Hepatocyte (in vitro differentiated cells): ENCODE measurements at regions not wholly inside any gene's neighbourhood (a gene's known extent, or its start where the extent isn't known, plus 50 kb on each side); places are given as distances from the start of the nearest gene placed in this dataset.

Experiments used
- DNase-seq: peaks from one replicate; pipeline ENCODE4 v3.0.0-alpha.2; 2016; ENCODE audit warnings: low spot score
- H2AFZ ChIP-seq: fragments of 200-600 bp; sonication (generic); 2 replicates; pipeline ENCODE4 v1.6.0; 2016; ENCODE audit warnings: antibody characterized with exemption, mild to moderate bottlenecking
- H3K27ac ChIP-seq: fragments of 200-600 bp; sonication (generic); 2 replicates; pipeline ENCODE4 v1.5.1; 2016; ENCODE audit warnings: mild to moderate bottlenecking
- H3K27me3 ChIP-seq: fragments of 200-600 bp; sonication (generic); 2 replicates; pipeline ENCODE4 v1.6.1; 2016
- H3K36me3 ChIP-seq: fragments of 200-600 bp; sonication (generic); replicated peaks from 2 replicates; pipeline ENCODE4 v1.5.1; 2016; ENCODE audit warnings: low read depth; ENCODE audit not compliant: insufficient read depth
- H3K4me1 ChIP-seq: fragments of 200-600 bp; sonication (generic); 2 replicates; pipeline ENCODE4 v1.5.1; 2016; ENCODE audit warnings: mild to moderate bottlenecking, moderate library complexity; ENCODE audit not compliant: insufficient read depth
- H3K4me2 ChIP-seq: fragments of 200-600 bp; sonication (generic); 2 replicates; pipeline ENCODE4 v1.6.0; 2016
- H3K4me3 ChIP-seq: fragments of 200-600 bp; sonication (generic); 2 replicates; pipeline ENCODE4 v1.5.1; 2016; ENCODE audit warnings: mild to moderate bottlenecking
- H3K79me2 ChIP-seq: fragments of 200-600 bp; sonication (generic); 2 replicates; pipeline ENCODE4 v1.6.0; 2017; ENCODE audit warnings: mild to moderate bottlenecking
- H3K9me2 ChIP-seq: fragments of 200-600 bp; sonication (generic); replicated peaks from 2 replicates; pipeline ENCODE4 v1.6.0; 2017; ENCODE audit warnings: mild to moderate bottlenecking; ENCODE audit not compliant: insufficient read depth
- H3K9me3 ChIP-seq: fragments of 200-600 bp; sonication (generic); 2 replicates; pipeline ENCODE4 v1.5.1; 2016; ENCODE audit warnings: low read depth, mild to moderate bottlenecking
- H4K20me1 ChIP-seq: fragments of 200-600 bp; sonication (generic); 2 replicates; pipeline ENCODE4 v1.6.0; 2016; ENCODE audit warnings: mild to moderate bottlenecking; ENCODE audit not compliant: insufficient read depth, poor library complexity, severe bottlenecking
- CTCF ChIP-seq: fragments of 200-600 bp; sonication (generic); IDR thresholded peaks from 2 replicates; pipeline ENCODE4 v1.5.1; 2016; ENCODE audit warnings: antibody characterized with exemption, mild to moderate bottlenecking; ENCODE audit not compliant: poor library complexity
- EZH2 ChIP-seq: fragments of 200-600 bp; sonication (generic); IDR thresholded peaks from 2 replicates; pipeline ENCODE4 v1.6.1; 2016; ENCODE audit warnings: antibody characterized with exemption, mild to moderate bottlenecking, borderline replicate concordance
- EZH2phosphoT487 ChIP-seq: fragments of 200-600 bp; sonication (generic); IDR thresholded peaks from one replicate; pipeline ENCODE4 v1.6.1; 2018; ENCODE audit warnings: antibody characterized with exemption, mild to moderate bottlenecking, low read depth, moderate library complexity; ENCODE audit not compliant: unreplicated experiment, severe bottlenecking
- WGBS: methylation state at CpG from one replicate; pipeline ENCODE4 v1.1.6; 2016; ENCODE audit warnings: low lambda C conversion rate; ENCODE audit errors: missing lambda C conversion rate; 5-methylcytosine and 5-hydroxymethylcytosine counted together

GRCh38 chr20:23153696-23154341 is 67.7 kb upstream of the CD93 start:
- Histone ChIP-seq H2AFZ (no peak overlapping the region), H4K20me1 (no peaks in the 10 kb centered on the region), H3K27ac (no peak overlapping the region), H3K9me3 (no peaks in the 10 kb centered on the region), H3K4me3 (no peak overlapping the region), H3K9me2 (no peaks in the 10 kb centered on the region), H3K79me2 (no peaks in the 10 kb centered on the region), H3K27me3 (no peaks in the 10 kb centered on the region), H3K4me1 (peaks cover 18% of the 10 kb centered on the region), H3K36me3 (no peaks in the 10 kb centered on the region), H3K4me2 (no peak overlapping the region)
- TF ChIP-seq EZH2 (no peak), EZH2phosphoT487 (no peak), CTCF (no peak)
- no peak for DNase-seq
- WGBS: 98% methylated on average over 4 of the region's 4 CpGs

GRCh38 chr20:23152902-23153301 is 66.8 kb upstream of the CD93 start:
- TF ChIP-seq CTCF (no peak), EZH2 (no peak), EZH2phosphoT487 (no peak)
- no peak overlapping the region for H2AFZ ChIP-seq
- H3K4me1 ChIP-seq: peaks cover 18% of the 10 kb centered on the region
- H3K27me3 ChIP-seq: no peaks in the 10 kb centered on the region
- WGBS: 93% methylated on average over 3 of the region's 3 CpGs
- H4K20me1 ChIP-seq: no peaks in the 10 kb centered on the region
- H3K27ac ChIP-seq: peak overlapping the region; percentile 85
- no peaks in the 10 kb centered on the region for H3K79me2 ChIP-seq
- no peaks in the 10 kb centered on the region for H3K36me3 ChIP-seq
- H3K9me3 ChIP-seq: no peaks in the 10 kb centered on the region
- H3K4me2 ChIP-seq: no peak overlapping the region
- peak; percentile 2 for DNase-seq
- H3K9me2 ChIP-seq: no peaks in the 10 kb centered on the region
- H3K4me3 ChIP-seq: no peak overlapping the region

- DNase-seq: peak; percentile 87
- 35% methylated on average over 9 of the region's 9 CpGs for WGBS
- Histone ChIP-seq H4K20me1 (no peaks in the 10 kb centered on the region), H3K4me3 (no peak overlapping the region), H3K4me1 (peaks cover 21% of the 10 kb centered on the region), H2AFZ (no peak overlapping the region), H3K9me3 (no peaks in the 10 kb centered on the region), H3K27ac (peak overlapping the region; percentile 85), H3K9me2 (no peaks in the 10 kb centered on the region), H3K79me2 (no peaks in the 10 kb centered on the region), H3K27me3 (no peaks in the 10 kb centered on the region), H3K4me2 (no peak overlapping the region), H3K36me3 (no peaks in the 10 kb centered on the region)
- TF ChIP-seq CTCF: no peak
- TF ChIP-seq EZH2phosphoT487: no peak
- no peak for TF ChIP-seq EZH2
These were observed 66.3 kb upstream of the CD93 start for GRCh38 chr20:23152308-23152892.
